Loucy (cell line): ENCODE measurements at regions not wholly inside any gene's neighbourhood (a gene's known extent, or its start where the extent isn't known, plus 50 kb on each side); places are given as distances from the start of the nearest gene placed in this dataset.

Experiments
- H2AFZ ChIP-seq: fragments of 200-600 bp; sonication (generic); 2 replicates; pipeline ENCODE4 v1.6.0; 2016; ENCODE audit warnings: antibody characterized with exemption, mild to moderate bottlenecking, low read length, moderate library complexity
- H3F3A ChIP-seq: fragments of 200-600 bp; 2 replicates; pipeline ENCODE4 v1.6.0; 2016; ENCODE audit warnings: antibody characterized with exemption, low read depth, mild to moderate bottlenecking
- H3K27me3 ChIP-seq: fragments of 200-600 bp; sonication (generic); 2 replicates; pipeline ENCODE4 v1.6.1; 2014; ENCODE audit warnings: low read length, mild to moderate bottlenecking; ENCODE audit not compliant: insufficient read depth, poor library complexity, severe bottlenecking
- H3K36me3 ChIP-seq: fragments of 200-600 bp; sonication (generic); 2 replicates; pipeline ENCODE4 v1.6.1; 2016; ENCODE audit warnings: low read length; ENCODE audit not compliant: insufficient read depth
- H3K4me1 ChIP-seq: fragments of 200-600 bp; sonication (generic); 2 replicates; pipeline ENCODE4 v1.5.1; 2014; ENCODE audit warnings: low read length, mild to moderate bottlenecking; ENCODE audit not compliant: insufficient read depth, poor library complexity, severe bottlenecking
- H3K4me2 ChIP-seq: fragments of 200-600 bp; sonication (generic); 2 replicates; pipeline ENCODE4 v1.6.0; 2014; ENCODE audit warnings: antibody characterized with exemption, low read length, low read depth, mild to moderate bottlenecking; ENCODE audit not compliant: poor library complexity, severe bottlenecking
- H3K4me3 ChIP-seq: fragments of 200-600 bp; sonication (generic); 2 replicates; pipeline ENCODE4 v1.5.1; 2014; ENCODE audit warnings: low read length, mild to moderate bottlenecking, mixed read lengths; ENCODE audit not compliant: poor library complexity, severe bottlenecking
- H3K79me2 ChIP-seq: fragments of 200-600 bp; sonication (generic); 2 replicates; pipeline ENCODE4 v1.6.1; 2014; ENCODE audit warnings: low read length; ENCODE audit not compliant: insufficient read depth
- H3K9ac ChIP-seq: fragments of 200-600 bp; sonication (generic); 2 replicates; pipeline ENCODE4 v1.6.0; 2014; ENCODE audit warnings: mild to moderate bottlenecking, low read depth, low read length, moderate library complexity; ENCODE audit not compliant: poor library complexity, severe bottlenecking
- H3K9me2 ChIP-seq: fragments of 200-600 bp; sonication (generic); replicated peaks from 2 replicates; pipeline ENCODE4 v1.6.1; 2016; ENCODE audit warnings: low read depth, low read length, mixed read lengths
- H3K9me3 ChIP-seq: fragments of 200-600 bp; sonication (generic); 2 replicates; pipeline ENCODE4 v1.6.1; 2014; ENCODE audit warnings: mild to moderate bottlenecking, antibody characterized with exemption, low read length, low read depth; ENCODE audit not compliant: insufficient read depth
- H4K20me1 ChIP-seq: fragments of 200-600 bp; sonication (generic); 2 replicates; pipeline ENCODE4 v1.6.0; 2014; ENCODE audit warnings: antibody characterized with exemption, low read length, mild to moderate bottlenecking; ENCODE audit not compliant: insufficient read depth, poor library complexity, severe bottlenecking
- CTCF ChIP-seq: fragments of 200-600 bp; sonication (generic); conservative IDR thresholded peaks from 2 replicates; pipeline ENCODE4 v1.5.1; 2014; ENCODE audit warnings: mild to moderate bottlenecking, antibody characterized with exemption, low read length
- EZH2phosphoT487 ChIP-seq: fragments of 200-600 bp; IDR thresholded peaks from 2 replicates; pipeline ENCODE4 v1.6.1; 2018; ENCODE audit warnings: antibody characterized with exemption, mild to moderate bottlenecking, moderate library complexity, borderline replicate concordance

DNA sequence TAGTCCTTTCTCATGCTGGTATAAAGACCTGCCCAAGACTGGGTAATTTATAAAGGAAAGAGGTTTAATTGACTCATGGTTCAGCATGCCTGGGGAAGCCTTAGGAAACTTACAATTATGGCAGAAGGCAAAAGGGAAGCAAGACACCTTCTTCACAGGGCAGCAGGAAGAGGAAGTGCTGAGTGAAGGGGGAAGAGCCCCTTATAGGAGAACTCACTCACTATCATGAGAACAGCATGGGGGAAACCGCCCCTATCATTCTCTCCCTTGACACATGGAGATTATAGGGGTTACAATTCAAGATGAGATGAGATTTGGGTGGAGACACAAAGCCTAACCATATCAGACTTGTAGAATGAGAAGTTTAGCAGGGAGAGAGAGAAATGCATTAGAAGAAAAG, 373.3 kb upstream of the DIAPH2 start:
- TF ChIP-seq EZH2phosphoT487 = no peak
- TF ChIP-seq CTCF = no peak
- H3K4me1 ChIP-seq = no peaks in the 10 kb centered on the region
- no peaks in the 10 kb centered on the region for H3K79me2 ChIP-seq

GRCh38 chrX:96314985-96315384, 369.7 kb upstream of the DIAPH2 start:
- Histone ChIP-seq H3K4me1 (no peaks in the 10 kb centered on the region), H3K27me3 (no peaks in the 10 kb centered on the region), H4K20me1 (no peaks in the 10 kb centered on the region), H3K4me2 (no peak overlapping the region), H2AFZ (no peak overlapping the region), H3K79me2 (no peaks in the 10 kb centered on the region), H3K9me2 (no peaks in the 10 kb centered on the region), H3K9me3 (no peaks in the 10 kb centered on the region), H3K9ac (no peak overlapping the region), H3K36me3 (no peaks in the 10 kb centered on the region), H3K4me3 (no peak overlapping the region), H3F3A (no peaks in the 10 kb centered on the region)
- TF ChIP-seq EZH2phosphoT487 (no peak), CTCF (no peak)

More for the DNA sequence above, 373.3 kb upstream of the DIAPH2 start:
- Histone ChIP-seq H3K4me2 (no peak overlapping the region), H3K4me3 (no peak overlapping the region), H2AFZ (no peak overlapping the region), H3K36me3 (no peaks in the 10 kb centered on the region), H3K9me2 (no peaks in the 10 kb centered on the region), H3K9ac (no peak overlapping the region), H3K27me3 (no peaks in the 10 kb centered on the region), H3K9me3 (no peaks in the 10 kb centered on the region), H4K20me1 (no peaks in the 10 kb centered on the region), H3F3A (no peaks in the 10 kb centered on the region)

GRCh38 chrX:96361844-96362243, 322.8 kb upstream of the DIAPH2 start:
- Histone ChIP-seq H3K4me3 (no peak overlapping the region), H3K9me2 (no peaks in the 10 kb centered on the region), H3F3A (no peaks in the 10 kb centered on the region), H3K36me3 (no peaks in the 10 kb centered on the region), H3K27me3 (no peaks in the 10 kb centered on the region), H3K79me2 (no peaks in the 10 kb centered on the region), H4K20me1 (no peaks in the 10 kb centered on the region), H3K9me3 (no peaks in the 10 kb centered on the region), H2AFZ (no peak overlapping the region), H3K9ac (no peak overlapping the region), H3K4me2 (no peak overlapping the region), H3K4me1 (no peaks in the 10 kb centered on the region)
- TF ChIP-seq EZH2phosphoT487 = no peak
- no peak for TF ChIP-seq CTCF
